ENCODE measurements at regions not wholly inside any gene's neighbourhood (a gene's known extent, or its start where the extent isn't known, plus 50 kb on each side); places are given as distances from the start of the nearest gene placed in this dataset.

DNA sequence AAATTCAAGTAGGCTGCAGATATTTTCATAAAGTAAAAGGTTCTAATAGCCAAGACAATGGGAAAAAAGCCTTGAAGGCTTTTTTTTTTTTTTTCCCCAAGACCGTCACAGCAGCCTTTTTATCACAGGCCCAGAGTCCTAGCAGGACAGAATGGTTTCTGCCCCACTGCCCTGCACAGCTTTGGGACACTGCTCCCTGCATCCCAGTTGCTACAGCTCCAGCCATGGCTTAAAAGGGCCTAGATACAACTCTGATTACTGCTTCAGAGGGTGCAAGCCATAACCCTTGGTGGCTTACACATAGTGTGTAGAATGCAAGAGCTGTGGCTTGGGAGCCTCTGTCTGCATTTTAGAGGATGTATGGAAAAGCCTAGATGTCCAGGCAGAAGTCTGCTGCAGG lies 1362.8 kb downstream of the SLITRK5 start:
- Histone ChIP-seq H3K27ac (no peak overlapping the region), H3K4me1 (no peaks in the 10 kb centered on the region), H3K36me3 (no peaks in the 10 kb centered on the region), H3K4me3 (no peak overlapping the region), H3K27me3 (no peaks in the 10 kb centered on the region), H3K9me3 (peaks cover 4 to 15% of the 10 kb centered on the region in 2 donors)
- no peak for DNase-seq (ENCODE audit: low spot score in 2 of 2)
- TF ChIP-seq POLR2A (IDR thresholded peaks at IDR 0.05) (no peak), POLR2AphosphoS5 (IDR thresholded peaks at IDR 0.05) (no peak)
- intact Hi-C loops (cut with DNase I; ENCODE audit: low total_unique reads): no loop called here

DNA sequence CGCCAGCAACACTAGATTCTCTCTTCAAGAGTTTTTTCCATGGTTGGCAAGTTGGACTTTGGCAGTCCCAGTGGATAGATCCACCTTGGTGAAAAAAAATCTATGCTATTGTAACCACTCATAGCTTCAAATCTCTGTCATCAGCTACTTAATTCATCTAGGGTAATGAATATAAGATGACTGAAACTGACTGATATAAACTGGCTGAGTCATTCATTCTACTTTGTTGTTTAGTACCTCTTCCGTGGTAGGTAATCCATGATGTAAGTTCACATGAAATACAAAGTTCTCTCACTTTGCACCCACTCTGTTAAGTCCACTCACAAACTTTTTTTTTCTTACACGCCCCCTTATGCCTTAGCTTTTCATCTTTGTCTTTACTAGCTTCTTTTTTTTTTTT lies 1381.5 kb downstream of the SLITRK5 start:
- Histone ChIP-seq H3K9me3 (peaks cover 0 to 6% of the 10 kb centered on the region in 2 donors), H3K4me1 (no peaks in the 10 kb centered on the region), H3K4me3 (no peak overlapping the region), H3K27me3 (no peaks in the 10 kb centered on the region), H3K27ac (no peak overlapping the region), H3K36me3 (no peaks in the 10 kb centered on the region)
- TF ChIP-seq POLR2A (IDR thresholded peaks at IDR 0.05): no peak
- TF ChIP-seq, protein P1, sequence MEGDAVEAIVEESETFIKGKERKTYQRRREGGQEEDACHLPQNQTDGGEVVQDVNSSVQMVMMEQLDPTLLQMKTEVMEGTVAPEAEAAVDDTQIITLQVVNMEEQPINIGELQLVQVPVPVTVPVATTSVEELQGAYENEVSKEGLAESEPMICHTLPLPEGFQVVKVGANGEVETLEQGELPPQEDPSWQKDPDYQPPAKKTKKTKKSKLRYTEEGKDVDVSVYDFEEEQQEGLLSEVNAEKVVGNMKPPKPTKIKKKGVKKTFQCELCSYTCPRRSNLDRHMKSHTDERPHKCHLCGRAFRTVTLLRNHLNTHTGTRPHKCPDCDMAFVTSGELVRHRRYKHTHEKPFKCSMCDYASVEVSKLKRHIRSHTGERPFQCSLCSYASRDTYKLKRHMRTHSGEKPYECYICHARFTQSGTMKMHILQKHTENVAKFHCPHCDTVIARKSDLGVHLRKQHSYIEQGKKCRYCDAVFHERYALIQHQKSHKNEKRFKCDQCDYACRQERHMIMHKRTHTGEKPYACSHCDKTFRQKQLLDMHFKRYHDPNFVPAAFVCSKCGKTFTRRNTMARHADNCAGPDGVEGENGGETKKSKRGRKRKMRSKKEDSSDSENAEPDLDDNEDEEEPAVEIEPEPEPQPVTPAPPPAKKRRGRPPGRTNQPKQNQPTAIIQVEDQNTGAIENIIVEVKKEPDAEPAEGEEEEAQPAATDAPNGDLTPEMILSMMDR (IDR thresholded peaks at IDR 0.05): no peak
- TF ChIP-seq POLR2AphosphoS5 (IDR thresholded peaks at IDR 0.05): no peak
- no peak for DNase-seq (ENCODE audit: low spot score in 2 of 2)
- intact Hi-C loops (cut with DNase I; ENCODE audit: low total_unique reads): no loop called here

DNA sequence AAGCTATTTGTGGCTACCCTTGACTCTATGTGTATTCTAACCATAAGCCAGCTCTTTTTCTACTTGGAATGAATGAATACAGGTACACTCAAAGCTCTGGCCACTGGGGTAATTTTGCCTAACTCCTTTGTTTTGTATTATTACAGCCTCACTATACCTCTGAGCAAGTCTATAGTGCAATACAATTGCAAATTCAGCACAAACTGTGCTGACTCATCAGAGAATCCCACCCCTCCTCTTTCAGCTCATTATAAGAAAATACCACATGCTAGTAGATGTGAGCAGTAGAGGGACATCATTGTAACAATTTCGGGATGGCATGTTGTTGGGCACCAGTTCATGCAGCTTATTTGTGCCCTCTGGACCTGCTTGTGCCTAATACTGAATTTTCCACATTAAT lies 1382.2 kb downstream of the SLITRK5 start:
- H3K27ac ChIP-seq: no peak overlapping the region
- TF ChIP-seq POLR2AphosphoS5 (IDR thresholded peaks at IDR 0.05) (no peak), POLR2A (IDR thresholded peaks at IDR 0.05) (no peak)
- TF ChIP-seq, protein P1 (IDR thresholded peaks at IDR 0.05): no peak
- H3K9me3 ChIP-seq: peaks cover 0 to 6% of the 10 kb centered on the region in 2 donors
- H3K4me1 ChIP-seq: no peaks in the 10 kb centered on the region
- intact Hi-C loops (cut with DNase I; ENCODE audit: low total_unique reads): no loop called here
- no peaks in the 10 kb centered on the region for H3K36me3 ChIP-seq
- no peak for DNase-seq (ENCODE audit: low spot score in 2 of 2)
- H3K4me3 ChIP-seq: no peak overlapping the region
- H3K27me3 ChIP-seq: no peaks in the 10 kb centered on the region

DNA sequence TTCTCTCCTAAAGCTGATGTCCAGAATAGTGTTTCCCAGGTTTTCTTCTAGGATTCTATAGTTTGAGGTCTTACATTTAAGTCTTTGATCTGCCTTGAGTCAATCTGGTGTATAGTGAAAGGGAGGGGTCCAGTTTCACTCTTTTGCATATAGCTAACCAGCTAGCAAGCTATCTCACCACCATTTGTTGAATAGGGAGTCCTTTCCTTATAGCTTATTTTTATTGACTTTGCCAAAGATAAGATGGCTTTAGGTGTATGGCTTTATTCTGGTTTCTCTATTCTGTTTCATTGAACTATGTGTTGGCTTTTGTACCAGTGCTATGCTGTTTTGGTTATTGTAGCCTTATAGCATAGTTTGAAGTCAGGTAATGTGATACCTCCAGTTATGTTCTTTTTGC lies 1386.1 kb downstream of the SLITRK5 start:
- Histone ChIP-seq H3K27me3 (no peaks in the 10 kb centered on the region), H3K27ac (no peak overlapping the region), H3K9me3 (peaks cover 0 to 6% of the 10 kb centered on the region in 2 donors), H3K36me3 (no peaks in the 10 kb centered on the region), H3K4me3 (no peak overlapping the region), H3K4me1 (no peaks in the 10 kb centered on the region)
- TF ChIP-seq POLR2AphosphoS5 (IDR thresholded peaks at IDR 0.05) (no peak), POLR2A (IDR thresholded peaks at IDR 0.05) (no peak)
- TF ChIP-seq, protein P1 (IDR thresholded peaks at IDR 0.05): no peak
- no peak for DNase-seq (ENCODE audit: low spot score in 2 of 2)
- intact Hi-C loops (cut with DNase I; ENCODE audit: low total_unique reads): no loop called here

DNA sequence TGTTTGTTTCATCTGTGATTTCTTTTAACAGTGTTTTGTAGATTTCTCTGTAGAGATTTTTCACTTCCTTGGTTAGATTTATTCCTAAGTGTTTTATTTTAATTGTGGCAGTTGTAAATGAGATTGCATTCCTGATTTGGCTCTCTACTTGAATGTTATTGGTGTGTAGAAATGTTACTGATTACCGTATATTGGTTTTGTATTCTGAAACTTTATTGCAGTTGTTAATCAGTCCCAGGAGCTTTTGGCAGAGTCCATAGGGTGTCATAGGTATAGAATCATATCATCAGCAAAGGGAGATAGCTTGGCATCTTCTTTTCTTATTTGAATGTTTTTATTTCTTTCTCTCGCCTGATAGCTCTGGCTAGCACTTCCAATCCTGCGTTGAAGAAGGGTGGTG lies 1386.7 kb downstream of the SLITRK5 start:
- Histone ChIP-seq H3K27ac (no peak overlapping the region), H3K36me3 (no peaks in the 10 kb centered on the region)

More for the DNA sequence above, 1386.7 kb downstream of the SLITRK5 start:
- Histone ChIP-seq H3K4me1 (no peaks in the 10 kb centered on the region), H3K9me3 (peaks cover 0 to 6% of the 10 kb centered on the region in 2 donors), H3K27me3 (no peaks in the 10 kb centered on the region), H3K4me3 (no peak overlapping the region)
- TF ChIP-seq POLR2AphosphoS5 (IDR thresholded peaks at IDR 0.05) (no peak), POLR2A (IDR thresholded peaks at IDR 0.05) (no peak)
- TF ChIP-seq, protein P1 (IDR thresholded peaks at IDR 0.05): no peak
- no peak for DNase-seq (ENCODE audit: low spot score in 2 of 2)
- intact Hi-C loops (cut with DNase I; ENCODE audit: low total_unique reads): no loop called here
